ENCODE measurements at regions not wholly inside any gene's neighbourhood (a gene's known extent, or its start where the extent isn't known, plus 50 kb on each side); places are given as distances from the start of the nearest gene placed in this dataset.

DNA sequence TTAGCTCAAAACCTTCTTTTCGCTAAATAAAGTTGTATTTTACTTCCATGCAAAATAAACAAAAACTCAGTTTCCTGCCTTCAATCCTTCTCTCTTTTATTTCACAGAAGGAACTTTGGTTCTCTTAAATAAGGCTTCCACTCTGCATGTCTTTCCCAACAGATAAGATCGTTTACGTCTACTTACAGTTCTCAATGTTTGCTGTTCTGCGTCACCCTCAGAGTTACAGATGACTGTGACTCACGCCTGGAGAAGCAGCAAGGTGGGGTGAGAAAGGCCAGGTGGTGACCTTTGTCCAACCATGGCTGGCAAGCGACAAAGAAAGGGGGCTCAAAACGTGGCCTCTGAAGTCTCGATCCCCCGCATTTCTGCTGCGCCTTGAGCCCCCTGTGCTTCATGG is 51.4 kb upstream of the RPS6KA2 start:
- no peak for TF ChIP-seq CTCF (IDR thresholded peaks at IDR 0.05 in 4 of 5, conservative IDR thresholded peaks at IDR 0.05 in 1 of 5)
- TF ChIP-seq POLR2A (IDR thresholded peaks at IDR 0.05), result no peak
